Prostate gland (tissue), 2 donors: ENCODE measurements at regions not wholly inside any gene's neighbourhood (a gene's known extent, or its start where the extent isn't known, plus 50 kb on each side); places are given as distances from the start of the nearest gene placed in this dataset.

Source experiments
- CTCF ChIP-seq, 4 experiments: fragments of 200-600 bp in 2 of 4; fragments of 450-650 bp in 2 of 4; sonication (generic) in 2 of 4; IDR thresholded peaks; 1 replicate in 3 of 4; 2 replicates in 1 of 4; pipeline ENCODE4 v1.5.1; 2016 to 2019; ENCODE audit warnings: antibody characterized with exemption in 4 of 4, mild to moderate bottlenecking in 2 of 4, moderate library complexity in 2 of 4
- POLR2A ChIP-seq: fragments of 450-650 bp; IDR thresholded peaks from one replicate; pipeline ENCODE4 v1.6.1; 2016; ENCODE audit warnings: antibody characterized with exemption, mild to moderate bottlenecking
- POLR2AphosphoS5 ChIP-seq: sonication (generic); formaldehyde crosslinking; IDR thresholded peaks from one replicate; pipeline ENCODE4 v1.6.1; 2017; ENCODE audit warnings: antibody characterized with exemption

DNA sequence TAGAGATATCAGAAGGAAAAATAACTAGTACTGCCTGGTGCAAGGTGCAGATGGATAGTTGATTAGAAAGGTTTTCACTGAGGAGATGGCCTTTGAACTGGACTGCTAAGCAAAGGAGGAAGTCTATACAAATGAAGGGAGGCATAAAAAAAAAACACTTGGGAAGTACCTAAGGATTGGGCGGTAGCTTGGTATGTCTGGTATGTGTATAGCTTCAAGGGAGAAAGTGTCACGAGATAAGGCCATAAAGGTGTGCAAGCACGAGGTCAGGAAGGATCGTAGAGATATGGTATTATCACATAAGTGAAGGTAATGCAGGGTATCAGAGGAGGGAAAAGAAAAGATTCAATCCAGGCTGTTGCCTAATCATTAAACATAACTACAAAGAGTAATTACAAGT is 517.2 kb upstream of the TSPY4 start:
- TF ChIP-seq CTCF (IDR thresholded peaks at IDR 0.05) (no peak), POLR2AphosphoS5 (no peak), POLR2A (no peak)
